Brain microvascular endothelial cell (primary cell): ENCODE measurements at regions not wholly inside any gene's neighbourhood (a gene's known extent, or its start where the extent isn't known, plus 50 kb on each side); places are given as distances from the start of the nearest gene placed in this dataset.

Experiments
- DNase-seq: peaks from one replicate; pipeline ENCODE4 v3.0.0-alpha.2; 2020
- H3K27ac ChIP-seq: fragments of 250-450 bp; sonication (Bioruptor Pico); 2 replicates; pipeline ENCODE4 v1.5.1; 2020; ENCODE audit warnings: mild to moderate bottlenecking, moderate library complexity
- H3K27me3 ChIP-seq: fragments of 250-450 bp; sonication (Bioruptor Pico); replicated peaks from 2 replicates; pipeline ENCODE4 v1.5.1; 2020; ENCODE audit warnings: mild to moderate bottlenecking
- H3K36me3 ChIP-seq: fragments of 250-450 bp; sonication (Bioruptor Pico); replicated peaks from 2 replicates; pipeline ENCODE4 v1.5.1; 2020; ENCODE audit warnings: mild to moderate bottlenecking
- H3K4me3 ChIP-seq: 2 replicates; pipeline ENCODE4 v1.5.1; 2011; ENCODE audit warnings: low read depth, mild to moderate bottlenecking, control low read depth, low read length, moderate library complexity
- in situ Hi-C: cut with HindIII; loops from 2 replicates; pipeline ENCODE4 v1.10.0; 2017; ENCODE audit warnings: low sequenced_read_pairs, low pct_ligation_motif_present
- TF ChIP-seq, protein P1 (sequence below): IDR thresholded peaks from 2 replicates; pipeline ENCODE4 v1.5.1; 2011; ENCODE audit warnings: low read depth, mild to moderate bottlenecking, moderate library complexity, low read length, control low read depth, inconsistent platforms; ENCODE audit errors: missing control alignments

DNA sequence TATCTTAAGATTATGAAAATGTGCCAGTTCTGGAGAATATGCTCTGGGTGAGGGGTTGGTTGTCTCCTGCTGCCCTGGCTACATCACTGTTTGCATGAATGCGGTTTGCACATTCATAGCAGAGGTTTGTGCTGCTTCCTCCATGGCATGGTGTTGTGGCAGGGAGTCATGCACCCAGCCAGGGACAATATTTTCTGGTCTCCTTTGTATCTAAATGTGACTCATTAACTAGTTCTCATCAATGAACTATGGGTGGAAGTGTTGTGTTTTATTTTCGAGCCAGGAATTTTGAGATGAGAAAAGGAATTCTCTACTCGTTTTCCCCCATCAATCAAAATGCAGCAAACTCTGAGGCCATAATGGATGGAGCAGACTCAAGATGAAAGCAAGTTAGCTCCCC lies 527.3 kb downstream of the SNAPC1 start:
- H3K27me3 ChIP-seq = no peaks in the 10 kb centered on the region
- H3K4me3 ChIP-seq = no peak overlapping the region
- in situ Hi-C loops = no loop called here
- no peaks in the 10 kb centered on the region for H3K36me3 ChIP-seq
- no peak overlapping the region for H3K27ac ChIP-seq
- no peak for DNase-seq
- TF ChIP-seq, protein P1, sequence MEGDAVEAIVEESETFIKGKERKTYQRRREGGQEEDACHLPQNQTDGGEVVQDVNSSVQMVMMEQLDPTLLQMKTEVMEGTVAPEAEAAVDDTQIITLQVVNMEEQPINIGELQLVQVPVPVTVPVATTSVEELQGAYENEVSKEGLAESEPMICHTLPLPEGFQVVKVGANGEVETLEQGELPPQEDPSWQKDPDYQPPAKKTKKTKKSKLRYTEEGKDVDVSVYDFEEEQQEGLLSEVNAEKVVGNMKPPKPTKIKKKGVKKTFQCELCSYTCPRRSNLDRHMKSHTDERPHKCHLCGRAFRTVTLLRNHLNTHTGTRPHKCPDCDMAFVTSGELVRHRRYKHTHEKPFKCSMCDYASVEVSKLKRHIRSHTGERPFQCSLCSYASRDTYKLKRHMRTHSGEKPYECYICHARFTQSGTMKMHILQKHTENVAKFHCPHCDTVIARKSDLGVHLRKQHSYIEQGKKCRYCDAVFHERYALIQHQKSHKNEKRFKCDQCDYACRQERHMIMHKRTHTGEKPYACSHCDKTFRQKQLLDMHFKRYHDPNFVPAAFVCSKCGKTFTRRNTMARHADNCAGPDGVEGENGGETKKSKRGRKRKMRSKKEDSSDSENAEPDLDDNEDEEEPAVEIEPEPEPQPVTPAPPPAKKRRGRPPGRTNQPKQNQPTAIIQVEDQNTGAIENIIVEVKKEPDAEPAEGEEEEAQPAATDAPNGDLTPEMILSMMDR = no peak

DNA sequence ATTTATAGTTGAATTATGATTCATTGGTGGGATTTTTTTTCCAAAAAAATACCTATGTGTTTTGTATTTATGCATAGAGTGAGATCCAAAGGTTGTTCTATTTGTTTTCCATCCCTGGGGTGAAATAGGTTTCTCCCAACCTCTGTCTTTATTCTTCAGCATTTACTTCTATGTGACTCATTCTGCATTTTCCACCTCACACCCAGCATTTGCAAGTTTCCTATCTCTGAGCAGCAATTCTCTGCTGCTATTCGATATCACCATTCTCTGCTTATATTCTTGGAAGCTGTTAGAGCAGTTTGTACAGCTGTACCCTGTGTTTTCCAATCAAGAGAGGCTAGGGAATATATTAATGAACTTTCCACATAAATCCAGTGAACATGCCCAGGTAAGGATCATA lies 538.9 kb downstream of the SNAPC1 start:
- in situ Hi-C loops = no loop called here
- Histone ChIP-seq H3K27me3 (no peaks in the 10 kb centered on the region), H3K27ac (no peak overlapping the region), H3K36me3 (no peaks in the 10 kb centered on the region), H3K4me3 (no peak overlapping the region)
- DNase-seq = no peak
- TF ChIP-seq, protein P1 = no peak

DNA sequence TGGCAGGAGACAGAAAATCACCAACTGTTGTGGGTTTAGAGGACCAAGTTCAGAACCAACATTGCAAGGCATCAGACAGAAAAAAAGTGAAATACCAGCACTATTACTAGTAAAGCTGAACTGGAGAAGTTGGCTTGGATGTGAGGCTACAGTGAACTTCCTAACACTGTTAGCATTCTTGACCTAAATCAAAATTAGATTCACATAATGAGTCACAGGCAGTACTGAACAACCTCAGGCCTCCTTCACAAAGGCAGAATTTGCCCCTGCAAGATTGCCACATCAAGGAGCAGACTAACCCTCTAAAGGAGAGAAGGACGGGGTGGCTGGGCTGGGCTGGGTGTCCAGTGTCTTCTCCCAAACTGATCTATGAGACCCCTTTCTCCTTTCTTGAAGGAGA lies 539.7 kb downstream of the SNAPC1 start:
- in situ Hi-C loops = no loop called here
- Histone ChIP-seq H3K4me3 (no peak overlapping the region), H3K27ac (no peak overlapping the region), H3K27me3 (no peaks in the 10 kb centered on the region), H3K36me3 (no peaks in the 10 kb centered on the region)
- DNase-seq = no peak
- TF ChIP-seq, protein P1 = no peak

DNA sequence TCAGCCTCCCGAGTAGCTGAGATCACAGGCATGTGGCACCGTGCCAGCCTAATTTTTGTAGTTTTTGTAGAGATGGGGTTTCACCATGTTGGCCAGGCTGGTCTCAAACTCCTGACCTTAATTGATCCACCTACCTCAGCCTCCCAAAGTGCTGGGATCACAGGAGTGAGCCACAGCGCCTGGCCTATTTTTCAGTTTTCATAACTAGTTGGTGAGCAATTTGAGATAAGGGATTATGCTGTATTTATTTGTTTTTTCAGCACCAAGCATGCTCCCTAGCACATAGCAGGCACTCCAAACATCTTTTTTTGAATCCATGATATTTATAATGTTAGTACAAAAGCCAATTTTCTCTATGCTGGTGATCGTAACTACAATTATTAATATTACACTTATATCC lies 541.2 kb downstream of the SNAPC1 start:
- Histone ChIP-seq H3K27ac (no peak overlapping the region), H3K27me3 (no peaks in the 10 kb centered on the region), H3K4me3 (no peak overlapping the region), H3K36me3 (no peaks in the 10 kb centered on the region)
- no peak for DNase-seq
- TF ChIP-seq, protein P1 = no peak
- in situ Hi-C loops = no loop called here

DNA sequence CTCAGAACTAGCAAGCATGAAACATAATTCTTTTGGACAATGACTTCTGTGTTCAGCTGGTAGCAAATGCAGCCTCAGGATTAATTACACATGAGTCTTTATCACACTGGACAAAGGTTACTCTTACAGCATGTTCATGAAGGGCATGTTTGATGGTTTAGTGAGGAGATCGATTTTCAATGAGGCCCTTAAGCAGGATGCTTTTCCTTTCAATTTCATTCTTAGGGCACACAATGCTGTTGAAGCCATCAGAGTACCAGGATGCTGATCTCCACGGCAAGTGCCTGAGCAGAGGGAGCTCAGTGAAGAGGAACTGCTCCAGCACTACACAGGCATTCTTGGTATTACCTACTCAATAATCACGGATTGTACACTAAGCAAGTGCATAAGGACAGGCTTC lies 542.0 kb downstream of the SNAPC1 start:
- TF ChIP-seq, protein P1 = no peak
- no peak for DNase-seq
- H3K4me3 ChIP-seq = no peak overlapping the region
- no peaks in the 10 kb centered on the region for H3K27me3 ChIP-seq
- in situ Hi-C loops = no loop called here
- H3K27ac ChIP-seq = no peak overlapping the region
- no peaks in the 10 kb centered on the region for H3K36me3 ChIP-seq

DNA sequence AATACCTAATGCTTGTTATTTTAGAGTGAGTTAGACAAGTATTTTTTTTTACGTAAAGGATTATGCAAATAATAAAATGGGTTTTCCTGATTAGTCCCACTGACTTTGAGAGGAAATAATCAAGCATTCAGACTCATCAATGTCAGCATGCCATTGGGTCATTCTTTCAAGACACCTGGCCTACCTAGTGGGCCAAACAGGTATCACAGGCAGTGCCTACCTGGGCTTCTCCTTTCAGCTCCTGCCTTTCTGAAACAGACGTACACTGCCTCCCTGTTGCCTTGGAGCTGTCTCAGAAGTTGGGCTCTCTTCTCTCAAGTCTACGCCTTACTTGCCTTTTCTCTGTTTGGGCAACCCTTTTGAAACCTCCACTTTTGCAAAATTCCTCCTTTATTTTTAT lies 545.6 kb downstream of the SNAPC1 start:
- Histone ChIP-seq H3K4me3 (no peak overlapping the region), H3K36me3 (no peaks in the 10 kb centered on the region), H3K27ac (no peak overlapping the region), H3K27me3 (no peaks in the 10 kb centered on the region)
- in situ Hi-C loops = no loop called here
- DNase-seq = no peak
- TF ChIP-seq, protein P1 = no peak
